ENCODE measurements at regions not wholly inside any gene's neighbourhood (a gene's known extent, or its start where the extent isn't known, plus 50 kb on each side); places are given as distances from the start of the nearest gene placed in this dataset.
A peak's percentile ranks its signal among the peaks of the same experiment; 100 is the strongest.

DNA sequence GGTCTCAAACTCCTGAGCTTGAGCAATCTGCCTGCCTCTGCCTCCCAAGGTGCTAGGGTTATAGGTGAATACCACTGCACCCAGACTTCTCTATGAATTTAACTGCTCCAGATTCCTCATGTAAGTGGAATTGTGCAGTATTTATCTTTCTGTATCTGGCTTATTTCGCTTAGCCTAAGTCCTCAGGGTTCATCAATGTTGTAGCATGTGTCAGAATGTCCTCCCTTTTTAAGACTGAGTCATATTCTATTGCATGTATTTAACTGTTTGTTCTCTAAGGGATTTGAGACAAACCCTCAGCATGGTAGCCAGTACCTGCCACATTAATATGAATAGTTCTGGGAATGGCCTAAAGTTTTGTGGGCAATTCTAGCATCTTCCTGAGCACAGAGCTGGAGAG is 53.9 kb upstream of the TUT7 start:
- Histone ChIP-seq H3K36me3 (ENCODE audit: control insufficient read depth, insufficient read depth, low read length) (no peaks in the 10 kb centered on the region), H3K9ac (ENCODE audit: insufficient read depth, low read length) (no peak overlapping the region), H3K4me1 (ENCODE audit: control insufficient read depth, extremely low read depth, insufficient read depth, low read length) (peaks cover 13% of the 10 kb centered on the region), H3K27ac (ENCODE audit: insufficient read depth, low read length) (no peak overlapping the region), H2AFZ (ENCODE audit: low read length) (no peak overlapping the region), H3K27me3 (ENCODE audit: control insufficient read depth, insufficient read depth, low read length) (no peaks in the 10 kb centered on the region), H3K4me3 (replicated peaks in 1 of 4; ENCODE audit: control extremely low read depth in 1 of 4, insufficient read depth in 1 of 4, low read depth in 3 of 4, low read length in 4 of 4) (no peak overlapping the region), H3K9me3 (ENCODE audit: control insufficient read depth, insufficient read depth, low read depth, low read length) (no peaks in the 10 kb centered on the region), H3K79me2 (ENCODE audit: control insufficient read depth, insufficient read depth, low read length) (no peaks in the 10 kb centered on the region), H4K20me1 (ENCODE audit: control insufficient read depth, extremely low read depth, insufficient read depth, low read length) (no peaks in the 10 kb centered on the region), H3K4me2 (ENCODE audit: extremely low read depth, insufficient read depth, low read length) (no peak overlapping the region)
- peak; percentile 41 to 52 for DNase-seq (ENCODE audit: low read depth in 2 of 2)
- TF ChIP-seq, protein P1, sequence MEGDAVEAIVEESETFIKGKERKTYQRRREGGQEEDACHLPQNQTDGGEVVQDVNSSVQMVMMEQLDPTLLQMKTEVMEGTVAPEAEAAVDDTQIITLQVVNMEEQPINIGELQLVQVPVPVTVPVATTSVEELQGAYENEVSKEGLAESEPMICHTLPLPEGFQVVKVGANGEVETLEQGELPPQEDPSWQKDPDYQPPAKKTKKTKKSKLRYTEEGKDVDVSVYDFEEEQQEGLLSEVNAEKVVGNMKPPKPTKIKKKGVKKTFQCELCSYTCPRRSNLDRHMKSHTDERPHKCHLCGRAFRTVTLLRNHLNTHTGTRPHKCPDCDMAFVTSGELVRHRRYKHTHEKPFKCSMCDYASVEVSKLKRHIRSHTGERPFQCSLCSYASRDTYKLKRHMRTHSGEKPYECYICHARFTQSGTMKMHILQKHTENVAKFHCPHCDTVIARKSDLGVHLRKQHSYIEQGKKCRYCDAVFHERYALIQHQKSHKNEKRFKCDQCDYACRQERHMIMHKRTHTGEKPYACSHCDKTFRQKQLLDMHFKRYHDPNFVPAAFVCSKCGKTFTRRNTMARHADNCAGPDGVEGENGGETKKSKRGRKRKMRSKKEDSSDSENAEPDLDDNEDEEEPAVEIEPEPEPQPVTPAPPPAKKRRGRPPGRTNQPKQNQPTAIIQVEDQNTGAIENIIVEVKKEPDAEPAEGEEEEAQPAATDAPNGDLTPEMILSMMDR (conservative IDR thresholded peaks at IDR 0.05 in 1 of 2, IDR thresholded peaks at IDR 0.05 in 1 of 2; ENCODE audit: low read depth in 1 of 2, low read length in 2 of 2): no peak
- no peak for TF ChIP-seq EZH2 (IDR thresholded peaks at IDR 0.05; ENCODE audit: low read length, missing control alignments)

DNA sequence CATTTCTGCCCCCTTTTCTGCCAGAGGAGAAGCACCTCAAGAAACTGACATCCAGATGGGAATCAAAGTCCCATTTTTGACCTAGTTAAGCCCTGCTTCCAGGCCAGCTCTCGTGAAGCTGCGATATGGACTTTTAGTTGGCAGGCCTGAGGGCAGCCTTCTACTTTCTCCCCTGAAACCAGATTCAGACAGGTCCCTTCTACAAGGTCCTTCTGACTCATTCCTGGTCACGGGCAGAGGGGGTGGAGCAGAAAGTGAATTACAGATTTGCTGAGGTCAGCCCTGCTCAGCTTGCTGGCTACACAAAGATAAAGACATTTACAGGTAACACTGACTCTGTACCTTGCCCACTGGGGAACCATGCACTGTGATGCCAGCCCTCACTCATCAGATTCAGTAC is 52.8 kb upstream of the TUT7 start:
- peak overlapping the region; percentile 60 for H3K27ac ChIP-seq (ENCODE audit: insufficient read depth, low read length)
- TF ChIP-seq EZH2 (IDR thresholded peaks at IDR 0.05; ENCODE audit: low read length, missing control alignments): no peak
- TF ChIP-seq, protein P1 (conservative IDR thresholded peaks at IDR 0.05 in 1 of 2, IDR thresholded peaks at IDR 0.05 in 1 of 2; ENCODE audit: low read depth in 1 of 2, low read length in 2 of 2): no peak
- H2AFZ ChIP-seq (ENCODE audit: low read length): no peak overlapping the region
- no peaks in the 10 kb centered on the region for H3K9me3 ChIP-seq (ENCODE audit: control insufficient read depth, insufficient read depth, low read depth, low read length)
- no peaks in the 10 kb centered on the region for H3K79me2 ChIP-seq (ENCODE audit: control insufficient read depth, insufficient read depth, low read length)
- no peaks in the 10 kb centered on the region for H4K20me1 ChIP-seq (ENCODE audit: control insufficient read depth, extremely low read depth, insufficient read depth, low read length)
- DNase-seq (ENCODE audit: low read depth in 2 of 2): peak; percentile 61 to 69
- H3K4me1 ChIP-seq (ENCODE audit: control insufficient read depth, extremely low read depth, insufficient read depth, low read length): peaks cover 13% of the 10 kb centered on the region
- no peaks in the 10 kb centered on the region for H3K36me3 ChIP-seq (ENCODE audit: control insufficient read depth, insufficient read depth, low read length)
- no peak overlapping the region for H3K4me3 ChIP-seq (replicated peaks in 1 of 4; ENCODE audit: control extremely low read depth in 1 of 4, insufficient read depth in 1 of 4, low read depth in 3 of 4, low read length in 4 of 4)
- no peaks in the 10 kb centered on the region for H3K27me3 ChIP-seq (ENCODE audit: control insufficient read depth, insufficient read depth, low read length)
- peak overlapping the region; percentile 77 for H3K4me2 ChIP-seq (ENCODE audit: extremely low read depth, insufficient read depth, low read length)
- no peak overlapping the region for H3K9ac ChIP-seq (ENCODE audit: insufficient read depth, low read length)

GRCh38 chr9:86406366-86406765 is 52.2 kb upstream of the TUT7 start:
- Histone ChIP-seq H3K36me3 (ENCODE audit: control insufficient read depth, insufficient read depth, low read length) (no peaks in the 10 kb centered on the region), H2AFZ (ENCODE audit: low read length) (no peak overlapping the region), H3K4me2 (ENCODE audit: extremely low read depth, insufficient read depth, low read length) (peak overlapping the region; percentile 77), H3K9me3 (ENCODE audit: control insufficient read depth, insufficient read depth, low read depth, low read length) (no peaks in the 10 kb centered on the region), H3K4me1 (ENCODE audit: control insufficient read depth, extremely low read depth, insufficient read depth, low read length) (peaks cover 13% of the 10 kb centered on the region), H3K27me3 (ENCODE audit: control insufficient read depth, insufficient read depth, low read length) (no peaks in the 10 kb centered on the region), H3K79me2 (ENCODE audit: control insufficient read depth, insufficient read depth, low read length) (no peaks in the 10 kb centered on the region), H4K20me1 (ENCODE audit: control insufficient read depth, extremely low read depth, insufficient read depth, low read length) (no peaks in the 10 kb centered on the region), H3K4me3 (replicated peaks in 1 of 4; ENCODE audit: control extremely low read depth in 1 of 4, insufficient read depth in 1 of 4, low read depth in 3 of 4, low read length in 4 of 4) (peak overlapping the region in 3 of 4 experiments; percentile 2 to 32 (median 17)), H3K9ac (ENCODE audit: insufficient read depth, low read length) (no peak overlapping the region), H3K27ac (ENCODE audit: insufficient read depth, low read length) (peak overlapping the region; percentile 60)
- TF ChIP-seq, protein P1 (conservative IDR thresholded peaks at IDR 0.05 in 1 of 2, IDR thresholded peaks at IDR 0.05 in 1 of 2; ENCODE audit: low read depth in 1 of 2, low read length in 2 of 2): no peak
- TF ChIP-seq EZH2 (IDR thresholded peaks at IDR 0.05; ENCODE audit: low read length, missing control alignments): no peak
- peak; percentile 71 to 85 for DNase-seq (ENCODE audit: low read depth in 2 of 2)

All from fibroblast of lung (primary cell).